IPS-NIHi7 (cell line): ENCODE measurements at regions not wholly inside any gene's neighbourhood (a gene's known extent, or its start where the extent isn't known, plus 50 kb on each side); places are given as distances from the start of the nearest gene placed in this dataset.

Experiments used
- DNase-seq: peaks from one replicate; pipeline ENCODE4 v3.0.0; 2012; ENCODE audit warnings: mixed read lengths; ENCODE audit errors: extremely low spot score

DNA sequence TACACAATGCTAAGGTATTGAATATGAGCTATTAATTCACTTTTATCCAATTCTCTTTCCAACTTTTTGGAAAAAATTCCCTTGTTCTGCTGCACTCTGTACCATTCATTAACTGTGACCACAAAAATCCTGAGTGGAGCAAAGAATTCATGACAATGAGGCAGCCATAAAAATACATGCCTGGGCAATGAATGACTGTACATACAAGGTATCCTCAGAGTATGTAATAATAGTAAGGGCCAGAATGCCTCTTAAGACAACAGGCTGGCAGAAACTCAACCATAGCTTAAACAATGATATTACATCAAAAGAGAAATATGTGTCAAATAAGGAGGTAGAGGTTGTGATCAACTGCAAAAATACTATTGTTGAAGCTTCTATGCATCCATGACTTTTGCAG is 74.7 kb upstream of the CA10 start:
- no peak for DNase-seq

DNA sequence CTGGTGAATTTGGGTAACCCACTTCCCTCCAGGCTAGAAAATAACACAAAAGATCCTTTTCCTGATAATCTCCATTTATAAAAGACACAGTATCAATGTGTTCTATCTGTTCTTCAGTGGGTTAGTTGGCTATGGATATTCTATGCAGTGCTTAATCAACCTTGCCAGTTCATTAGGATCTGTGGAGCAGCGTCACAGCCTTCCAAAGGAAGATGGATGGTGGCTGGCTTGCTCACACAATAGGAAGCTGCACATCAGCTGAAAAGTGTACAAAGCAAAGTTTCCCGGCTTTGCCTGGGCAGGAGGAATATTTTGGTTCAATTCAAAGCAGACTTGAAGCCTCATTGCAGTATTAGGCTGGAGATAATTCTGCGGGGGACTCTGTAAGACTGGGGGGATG is 70.3 kb upstream of the CA10 start:
- DNase-seq: no peak

DNA sequence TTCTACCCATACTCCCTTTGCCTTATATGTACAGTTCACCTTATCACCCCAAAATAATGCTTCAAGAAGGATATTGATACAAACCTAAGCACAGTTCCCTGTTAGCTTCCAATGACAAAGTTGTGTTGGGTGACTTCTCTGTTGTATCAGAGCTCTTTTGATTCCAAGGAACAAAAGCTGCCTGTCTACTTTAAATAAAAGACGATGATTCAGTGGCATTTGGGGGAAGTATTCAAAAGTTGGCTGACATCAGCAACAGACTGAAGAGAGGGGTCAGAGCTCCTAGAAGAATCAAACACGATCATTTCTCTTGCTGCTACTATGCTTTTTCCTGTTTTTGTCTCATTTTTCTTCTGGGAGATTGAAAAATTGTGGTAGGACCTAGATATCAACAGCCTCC is 69.4 kb upstream of the CA10 start:
- DNase-seq: no peak

DNA sequence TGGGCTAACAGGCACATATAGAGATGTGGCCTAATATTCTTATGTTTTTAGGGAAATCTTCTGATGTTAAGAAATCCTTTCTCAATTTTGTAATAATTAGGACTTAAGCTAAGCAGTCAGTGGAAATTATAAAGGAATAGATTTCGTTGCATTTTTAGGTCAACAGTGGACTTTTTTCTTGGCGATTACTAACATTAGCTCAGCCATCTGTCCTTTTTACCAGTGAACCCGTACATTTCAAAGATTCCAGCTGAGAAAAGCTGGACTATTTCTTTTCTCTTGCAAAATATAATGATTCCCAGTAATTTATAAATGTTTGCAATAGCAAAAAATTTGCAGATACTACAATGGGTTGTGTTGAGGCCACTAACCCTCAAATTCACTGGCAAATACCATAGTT is 54.9 kb upstream of the CA10 start:
- no peak for DNase-seq

DNA sequence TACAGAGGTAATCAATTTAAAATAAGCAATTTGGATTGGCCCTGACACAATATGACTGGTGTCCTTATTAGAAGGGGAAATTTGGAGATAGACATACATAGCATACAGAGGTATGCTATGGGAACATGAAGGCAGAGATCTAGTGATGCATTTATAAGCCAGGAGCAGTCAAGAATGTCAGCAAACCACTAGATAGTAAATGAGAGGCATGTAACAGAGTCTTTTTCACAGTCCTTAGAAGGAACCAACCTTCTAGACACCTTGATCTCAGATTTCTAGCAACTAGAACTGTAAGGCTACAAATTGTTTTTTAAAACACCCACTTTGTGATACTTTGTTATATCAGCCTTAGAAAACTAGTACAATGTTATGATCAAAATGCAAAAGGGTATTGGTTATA is 54.3 kb upstream of the CA10 start:
- no peak for DNase-seq

DNA sequence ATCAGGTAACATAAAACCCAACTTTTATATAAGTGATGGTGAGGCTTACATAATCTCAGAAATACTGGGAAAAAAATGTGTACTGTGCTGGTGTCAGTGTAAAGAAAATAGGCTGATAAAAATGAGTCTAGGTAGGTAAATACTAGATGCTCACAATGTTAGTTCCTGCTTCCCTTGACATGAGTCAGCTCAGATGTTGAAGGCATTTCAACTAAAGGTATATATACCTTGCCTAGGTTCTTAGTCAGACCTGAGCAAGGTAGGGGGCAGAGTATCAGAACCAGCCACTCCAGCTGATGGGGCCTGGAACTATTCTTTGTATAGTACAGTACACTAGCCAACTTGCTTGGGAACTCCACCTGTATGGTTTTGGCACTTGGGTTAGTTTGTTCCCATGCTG is 51.0 kb upstream of the CA10 start:
- no peak for DNase-seq
